ENCODE measurements at regions not wholly inside any gene's neighbourhood (a gene's known extent, or its start where the extent isn't known, plus 50 kb on each side); places are given as distances from the start of the nearest gene placed in this dataset.

- Histone ChIP-seq H3K27ac (ENCODE audit: low read depth in 1 of 3, low read length in 2 of 3) (no peak overlapping the region), H3K27me3 (ENCODE audit: control insufficient read depth in 3 of 3, insufficient read depth in 3 of 3, low read length in 3 of 3) (no peaks in the 10 kb centered on the region), H3K36me3 (ENCODE audit: control insufficient read depth in 3 of 3, insufficient read depth in 2 of 3, low read depth in 1 of 3, low read length in 3 of 3) (no peaks in the 10 kb centered on the region), H3K4me1 (ENCODE audit: control insufficient read depth in 3 of 3, insufficient read depth in 2 of 3, low read depth in 1 of 3, low read length in 2 of 3) (peaks cover 0 to 2% (median 0%) of the 10 kb centered on the region in 3 donors), H3K4me3 (ENCODE audit: low read depth in 1 of 3, low read length in 3 of 3) (no peak overlapping the region), H3K9me3 (ENCODE audit: control insufficient read depth in 2 of 2, insufficient read depth in 1 of 2, low read depth in 1 of 2, low read length in 1 of 2) (no peaks in the 10 kb centered on the region)
- 51 to 65% (median 64%) methylated on average over 5 of the region's 5 CpGs for WGBS, 3 donors
- no peak for FAIRE-seq
- DNase-seq, result peak; percentile 33 to 59
Observed at GRCh38 chrX:109847257-109848187, 114.5 kb upstream of the ACSL4 start.

- no peak overlapping the region for H3K27ac ChIP-seq (ENCODE audit: low read depth in 1 of 3, low read length in 2 of 3)
- H3K36me3 ChIP-seq (ENCODE audit: control insufficient read depth in 3 of 3, insufficient read depth in 2 of 3, low read depth in 1 of 3, low read length in 3 of 3), result no peaks in the 10 kb centered on the region
- FAIRE-seq (no peak), DNase-seq (no peak)
- H3K4me3 ChIP-seq (ENCODE audit: low read depth in 1 of 3, low read length in 3 of 3), result no peak overlapping the region
- peaks cover 0 to 1% of the 10 kb centered on the region in 2 donors for H3K9me3 ChIP-seq (ENCODE audit: control insufficient read depth in 2 of 2, insufficient read depth in 1 of 2, low read depth in 1 of 2, low read length in 1 of 2)
- WGBS, 3 donors, result 28 to 43% (median 39%) methylated on average over 4 of the region's 4 CpGs
- H3K4me1 ChIP-seq (ENCODE audit: control insufficient read depth in 3 of 3, insufficient read depth in 2 of 3, low read depth in 1 of 3, low read length in 2 of 3), result peaks cover 0 to 2% (median 0%) of the 10 kb centered on the region in 3 donors
- no peaks in the 10 kb centered on the region for H3K27me3 ChIP-seq (ENCODE audit: control insufficient read depth in 3 of 3, insufficient read depth in 3 of 3, low read length in 3 of 3)
Observed at GRCh38 chrX:109848461-109849050, 115.5 kb upstream of the ACSL4 start.

- FAIRE-seq (no peak), DNase-seq (no peak)
- no peaks in the 10 kb centered on the region for H3K4me1 ChIP-seq (ENCODE audit: control insufficient read depth in 3 of 3, insufficient read depth in 2 of 3, low read depth in 1 of 3, low read length in 2 of 3)
- no peak overlapping the region for H3K4me3 ChIP-seq (ENCODE audit: low read depth in 1 of 3, low read length in 3 of 3)
- peaks cover 0 to 4% of the 10 kb centered on the region in 2 donors for H3K9me3 ChIP-seq (ENCODE audit: control insufficient read depth in 2 of 2, insufficient read depth in 1 of 2, low read depth in 1 of 2, low read length in 1 of 2)
- H3K36me3 ChIP-seq (ENCODE audit: control insufficient read depth in 3 of 3, insufficient read depth in 2 of 3, low read depth in 1 of 3, low read length in 3 of 3), result no peaks in the 10 kb centered on the region
- H3K27ac ChIP-seq (ENCODE audit: low read depth in 1 of 3, low read length in 2 of 3), result no peak overlapping the region
- H3K27me3 ChIP-seq (ENCODE audit: control insufficient read depth in 3 of 3, insufficient read depth in 3 of 3, low read length in 3 of 3), result no peaks in the 10 kb centered on the region
Observed at GRCh38 chrX:109854096-109854495, 121.0 kb upstream of the ACSL4 start.

DNA sequence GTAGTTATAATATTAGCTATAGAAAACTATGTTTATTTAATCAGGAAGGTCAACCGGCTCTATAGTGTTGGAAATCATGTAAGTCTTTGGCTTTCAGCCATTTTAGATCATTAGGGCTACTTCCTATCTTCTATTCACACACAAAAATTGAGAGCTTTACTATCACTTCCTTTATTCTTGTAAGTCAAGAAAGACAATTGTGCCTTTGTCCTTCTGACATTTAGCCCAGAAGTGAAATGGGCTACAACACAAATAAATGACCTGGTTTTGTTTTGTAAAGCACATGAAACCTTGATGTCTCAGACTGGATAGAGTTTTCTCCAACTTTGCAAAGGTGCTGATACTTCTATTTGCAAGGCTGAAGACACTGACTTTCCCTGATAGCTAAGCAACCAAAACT, 122.4 kb upstream of the ACSL4 start:
- FAIRE-seq (no peak), DNase-seq (no peak)
- no peak overlapping the region for H3K4me3 ChIP-seq (ENCODE audit: low read depth in 1 of 3, low read length in 3 of 3)
- 10 to 27% (median 26%) methylated on average over 1 of the region's 1 CpG for WGBS, 3 donors
- no peak overlapping the region for H3K27ac ChIP-seq (ENCODE audit: low read depth in 1 of 3, low read length in 2 of 3)
- no peaks in the 10 kb centered on the region for H3K4me1 ChIP-seq (ENCODE audit: control insufficient read depth in 3 of 3, insufficient read depth in 2 of 3, low read depth in 1 of 3, low read length in 2 of 3)
- H3K36me3 ChIP-seq (ENCODE audit: control insufficient read depth in 3 of 3, insufficient read depth in 2 of 3, low read depth in 1 of 3, low read length in 3 of 3), result no peaks in the 10 kb centered on the region
- peaks cover 0 to 4% of the 10 kb centered on the region in 2 donors for H3K9me3 ChIP-seq (ENCODE audit: control insufficient read depth in 2 of 2, insufficient read depth in 1 of 2, low read depth in 1 of 2, low read length in 1 of 2)
- no peaks in the 10 kb centered on the region for H3K27me3 ChIP-seq (ENCODE audit: control insufficient read depth in 3 of 3, insufficient read depth in 3 of 3, low read length in 3 of 3)

- Histone ChIP-seq H3K27ac (ENCODE audit: low read depth in 1 of 3, low read length in 2 of 3) (peak overlapping the region in 1 of 3 donors; percentile 22), H3K36me3 (ENCODE audit: control insufficient read depth in 3 of 3, insufficient read depth in 2 of 3, low read depth in 1 of 3, low read length in 3 of 3) (no peaks in the 10 kb centered on the region), H3K4me1 (ENCODE audit: control insufficient read depth in 3 of 3, insufficient read depth in 2 of 3, low read depth in 1 of 3, low read length in 2 of 3) (no peaks in the 10 kb centered on the region), H3K4me3 (ENCODE audit: low read depth in 1 of 3, low read length in 3 of 3) (no peak overlapping the region), H3K9me3 (ENCODE audit: control insufficient read depth in 2 of 2, insufficient read depth in 1 of 2, low read depth in 1 of 2, low read length in 1 of 2) (peaks cover 0 to 4% of the 10 kb centered on the region in 2 donors), H3K27me3 (ENCODE audit: control insufficient read depth in 3 of 3, insufficient read depth in 3 of 3, low read length in 3 of 3) (no peaks in the 10 kb centered on the region)
- FAIRE-seq, result no peak
- DNase-seq, result peak; percentile 18 to 29
- WGBS, 3 donors, result 3 to 9% (median 4%) methylated on average over 5 of the region's 5 CpGs
Observed at GRCh38 chrX:109856974-109857373, 123.9 kb upstream of the ACSL4 start.

DNA sequence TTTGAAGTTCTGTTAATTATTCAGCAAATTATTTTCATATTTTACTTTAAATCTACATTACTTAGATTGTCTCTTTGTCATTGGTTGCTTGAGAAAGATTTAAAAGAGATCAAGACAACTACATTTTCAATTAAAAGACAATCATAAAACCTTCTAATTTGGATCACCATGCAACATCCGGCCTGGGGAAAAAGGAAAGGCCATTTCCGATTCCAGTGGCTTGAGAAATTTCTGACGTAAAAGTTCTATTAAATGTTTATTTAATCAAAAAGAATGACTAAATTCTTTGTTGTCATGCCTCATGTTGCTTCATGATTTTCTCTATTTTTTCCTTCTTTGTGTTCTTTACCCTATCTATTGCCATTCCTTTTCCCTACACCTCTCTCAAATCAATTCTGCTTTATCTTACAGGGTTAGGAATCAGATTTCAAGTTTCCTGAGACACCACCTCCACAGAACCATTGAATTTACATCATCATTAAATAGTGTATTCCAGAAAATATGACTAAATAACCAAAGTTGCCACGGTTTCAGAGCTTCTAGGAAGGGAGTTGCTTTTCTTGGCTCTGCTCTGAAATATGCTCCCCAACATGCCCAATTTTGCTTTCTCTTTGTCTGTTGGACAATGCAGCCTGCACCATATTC, 124.6 kb upstream of the ACSL4 start:
- H3K36me3 ChIP-seq (ENCODE audit: control insufficient read depth in 3 of 3, insufficient read depth in 2 of 3, low read depth in 1 of 3, low read length in 3 of 3), result no peaks in the 10 kb centered on the region
- H3K27ac ChIP-seq (ENCODE audit: low read depth in 1 of 3, low read length in 2 of 3), result no peak overlapping the region
- no peaks in the 10 kb centered on the region for H3K4me1 ChIP-seq (ENCODE audit: control insufficient read depth in 3 of 3, insufficient read depth in 2 of 3, low read depth in 1 of 3, low read length in 2 of 3)
- DNase-seq (no peak), FAIRE-seq (no peak)
- peaks cover 0 to 4% of the 10 kb centered on the region in 2 donors for H3K9me3 ChIP-seq (ENCODE audit: control insufficient read depth in 2 of 2, insufficient read depth in 1 of 2, low read depth in 1 of 2, low read length in 1 of 2)
- WGBS, 3 donors, result 61 to 86% (median 73%) methylated on average over 4 of the region's 4 CpGs
- H3K27me3 ChIP-seq (ENCODE audit: control insufficient read depth in 3 of 3, insufficient read depth in 3 of 3, low read length in 3 of 3), result no peaks in the 10 kb centered on the region
- no peak overlapping the region for H3K4me3 ChIP-seq (ENCODE audit: low read depth in 1 of 3, low read length in 3 of 3)

- DNase-seq (no peak), FAIRE-seq (no peak)
- no peak overlapping the region for H3K4me3 ChIP-seq (ENCODE audit: low read depth in 1 of 3, low read length in 3 of 3)
- H3K9me3 ChIP-seq (ENCODE audit: control insufficient read depth in 2 of 2, insufficient read depth in 1 of 2, low read depth in 1 of 2, low read length in 1 of 2), result peaks cover 0 to under 1% of the 10 kb centered on the region in 2 donors
- no peak overlapping the region for H3K27ac ChIP-seq (ENCODE audit: low read depth in 1 of 3, low read length in 2 of 3)
- H3K36me3 ChIP-seq (ENCODE audit: control insufficient read depth in 3 of 3, insufficient read depth in 2 of 3, low read depth in 1 of 3, low read length in 3 of 3), result no peaks in the 10 kb centered on the region
- no peaks in the 10 kb centered on the region for H3K27me3 ChIP-seq (ENCODE audit: control insufficient read depth in 3 of 3, insufficient read depth in 3 of 3, low read length in 3 of 3)
- no peaks in the 10 kb centered on the region for H3K4me1 ChIP-seq (ENCODE audit: control insufficient read depth in 3 of 3, insufficient read depth in 2 of 3, low read depth in 1 of 3, low read length in 2 of 3)
- 77 to 95% (median 93%) methylated on average over 5 of the region's 5 CpGs for WGBS, 3 donors
Observed at GRCh38 chrX:109858602-109859341, 125.7 kb upstream of the ACSL4 start.

DNA sequence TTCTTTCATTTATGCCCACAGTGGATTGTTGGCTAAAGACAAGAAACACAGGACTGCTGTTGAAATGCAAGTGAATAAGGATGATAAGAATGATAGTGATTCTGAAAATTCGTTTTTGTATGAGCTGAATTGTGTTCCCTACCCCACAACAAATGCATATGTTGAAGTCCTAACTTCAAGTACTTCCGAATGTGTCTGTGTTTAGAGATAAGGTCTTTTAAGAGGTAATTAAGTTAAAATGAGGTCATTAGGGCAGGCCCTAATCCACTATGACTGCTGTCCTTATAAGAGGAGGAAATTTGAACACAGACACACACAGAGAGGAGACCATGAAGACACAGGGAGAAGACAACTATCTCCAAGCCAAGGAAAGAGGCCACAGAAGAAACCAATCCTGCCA, 126.6 kb upstream of the ACSL4 start:
- Histone ChIP-seq H3K4me1 (ENCODE audit: control insufficient read depth in 3 of 3, insufficient read depth in 2 of 3, low read depth in 1 of 3, low read length in 2 of 3) (no peaks in the 10 kb centered on the region), H3K36me3 (ENCODE audit: control insufficient read depth in 3 of 3, insufficient read depth in 2 of 3, low read depth in 1 of 3, low read length in 3 of 3) (no peaks in the 10 kb centered on the region), H3K4me3 (ENCODE audit: low read depth in 1 of 3, low read length in 3 of 3) (no peak overlapping the region), H3K9me3 (ENCODE audit: control insufficient read depth in 2 of 2, insufficient read depth in 1 of 2, low read depth in 1 of 2, low read length in 1 of 2) (no peaks in the 10 kb centered on the region), H3K27me3 (ENCODE audit: control insufficient read depth in 3 of 3, insufficient read depth in 3 of 3, low read length in 3 of 3) (no peaks in the 10 kb centered on the region), H3K27ac (ENCODE audit: low read depth in 1 of 3, low read length in 2 of 3) (no peak overlapping the region)
- no peak for DNase-seq
- FAIRE-seq, result no peak
- WGBS, 3 donors, result 35 to 64% (median 46%) methylated on average over 2 of the region's 2 CpGs

Data from small intestine (tissue), 7 donors.